ENCODE measurements at regions not wholly inside any gene's neighbourhood (a gene's known extent, or its start where the extent isn't known, plus 50 kb on each side); places are given as distances from the start of the nearest gene placed in this dataset.
A peak's percentile ranks its signal among the peaks of the same experiment; 100 is the strongest.

GRCh38 chr4:23741681-23742191 is 148.1 kb downstream of the PPARGC1A start:
- no peak for DNase-seq (ENCODE audit: low spot score)

- DNase-seq (ENCODE audit: low spot score): no peak
These were observed 152.3 kb downstream of the PPARGC1A start for GRCh38 chr4:23737571-23737970.

DNA sequence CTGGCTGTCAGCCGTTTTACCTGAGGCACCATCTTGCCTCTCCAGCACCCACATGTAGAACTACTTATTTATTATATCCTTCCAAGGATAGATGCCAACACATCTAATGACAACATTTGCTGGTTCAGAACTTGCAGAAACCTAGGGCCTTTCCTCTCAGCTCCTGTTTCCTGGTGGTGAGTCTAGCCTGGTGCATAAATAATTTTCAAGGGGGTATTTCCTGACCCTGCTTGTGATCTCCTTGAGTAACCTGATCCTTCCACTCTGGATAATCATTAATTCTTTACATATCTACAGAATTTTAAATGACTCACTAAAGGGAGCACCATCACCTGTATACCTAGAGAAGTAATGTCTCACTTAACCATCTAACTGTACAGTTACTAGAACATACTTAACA is 153.4 kb downstream of the PPARGC1A start:
- DNase-seq (ENCODE audit: low spot score): no peak

DNA sequence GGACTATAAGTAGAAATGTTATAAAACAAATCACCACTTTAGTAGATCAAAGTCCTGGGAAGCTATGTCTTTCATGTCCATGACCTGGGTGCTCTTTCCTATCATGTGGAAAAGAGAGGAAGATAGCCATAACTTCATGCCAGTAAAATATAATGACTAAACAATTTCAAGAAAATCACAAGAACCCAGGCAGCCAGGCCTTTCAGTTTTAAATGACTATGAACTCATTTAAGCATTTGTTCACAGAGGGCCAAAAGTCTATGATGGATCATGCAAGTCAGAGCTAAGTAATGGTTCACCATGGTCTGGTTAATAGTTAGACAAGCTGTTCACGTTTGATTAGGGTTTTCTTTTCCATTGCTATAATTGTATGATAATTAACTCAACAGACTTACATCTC is 155.8 kb downstream of the PPARGC1A start:
- DNase-seq (ENCODE audit: low spot score): no peak

- no peak for DNase-seq (ENCODE audit: low spot score)
These were observed 156.4 kb downstream of the PPARGC1A start for GRCh38 chr4:23733476-23733875.

DNA sequence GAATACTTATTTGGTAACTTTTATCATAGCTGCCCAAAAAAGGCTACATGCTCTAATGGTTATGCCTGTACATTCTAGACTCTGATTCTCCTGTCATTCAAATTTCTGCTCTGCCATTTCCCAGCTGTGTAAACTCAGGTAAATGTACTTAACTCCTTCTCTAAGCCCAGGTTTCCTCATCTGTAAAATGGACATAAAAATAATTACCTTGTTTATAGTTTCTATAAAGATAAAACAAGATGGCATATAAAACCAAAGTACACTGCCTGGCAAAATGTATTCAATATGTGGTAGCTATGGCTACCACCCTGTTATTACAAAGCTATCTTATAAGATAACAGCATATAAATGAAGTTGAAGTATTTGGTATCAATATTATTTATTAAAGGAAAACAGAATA is 158.8 kb downstream of the PPARGC1A start:
- no peak for DNase-seq (ENCODE audit: low spot score)

GRCh38 chr4:23728971-23729370 is 160.9 kb downstream of the PPARGC1A start:
- no peak for DNase-seq (ENCODE audit: low spot score)

GRCh38 chr4:23728393-23728792 is 161.5 kb downstream of the PPARGC1A start:
- no peak for DNase-seq (ENCODE audit: low spot score)

DNA sequence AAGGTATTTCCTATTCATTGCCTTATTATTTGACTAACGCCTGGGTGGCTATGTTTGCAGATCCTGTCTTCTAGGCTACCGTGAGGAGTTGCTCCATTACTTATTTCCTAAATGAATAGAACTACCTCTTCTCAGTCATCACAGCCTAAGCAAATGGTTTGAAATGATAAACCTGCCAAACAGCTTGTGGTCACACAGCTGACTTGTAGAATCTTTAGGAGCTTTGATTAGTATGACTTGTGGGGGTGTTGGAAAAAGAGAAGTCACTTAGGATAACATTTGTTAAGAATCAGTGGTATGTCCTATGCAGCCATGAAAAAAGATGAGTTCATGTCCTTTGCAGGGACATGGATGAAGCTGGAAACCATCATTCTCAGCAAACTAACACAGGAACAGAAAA is 169.3 kb downstream of the PPARGC1A start:
- no peak for DNase-seq (ENCODE audit: low spot score)

GRCh38 chr4:23718435-23718834 is 171.4 kb downstream of the PPARGC1A start:
- no peak for DNase-seq (ENCODE audit: low spot score)

GRCh38 chr4:23717528-23718248 is 172.2 kb downstream of the PPARGC1A start:
- DNase-seq (ENCODE audit: low spot score): peak; percentile 16

DNA sequence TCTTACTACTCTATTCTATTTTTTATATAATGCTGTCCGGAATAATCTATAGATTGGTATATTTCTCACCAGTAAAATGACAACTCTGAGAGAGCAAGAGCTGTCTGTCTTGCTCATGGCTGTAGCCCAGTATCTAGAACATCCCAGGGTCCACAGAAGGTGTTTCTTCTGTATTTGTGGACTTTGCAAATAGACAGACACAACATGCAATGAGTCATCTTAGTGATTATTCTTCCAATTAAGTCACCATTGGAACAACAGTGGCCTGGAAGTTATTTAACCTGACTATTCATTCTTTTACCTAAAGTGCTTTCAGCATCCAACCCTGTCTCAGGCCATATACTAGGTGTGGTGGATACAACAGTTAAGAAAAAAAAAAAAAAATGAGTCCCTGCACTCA is 179.5 kb downstream of the PPARGC1A start:
- no peak for DNase-seq (ENCODE audit: low spot score)

- DNase-seq (ENCODE audit: low spot score): no peak
These were observed 182.2 kb downstream of the PPARGC1A start for GRCh38 chr4:23707652-23708026.

DNA sequence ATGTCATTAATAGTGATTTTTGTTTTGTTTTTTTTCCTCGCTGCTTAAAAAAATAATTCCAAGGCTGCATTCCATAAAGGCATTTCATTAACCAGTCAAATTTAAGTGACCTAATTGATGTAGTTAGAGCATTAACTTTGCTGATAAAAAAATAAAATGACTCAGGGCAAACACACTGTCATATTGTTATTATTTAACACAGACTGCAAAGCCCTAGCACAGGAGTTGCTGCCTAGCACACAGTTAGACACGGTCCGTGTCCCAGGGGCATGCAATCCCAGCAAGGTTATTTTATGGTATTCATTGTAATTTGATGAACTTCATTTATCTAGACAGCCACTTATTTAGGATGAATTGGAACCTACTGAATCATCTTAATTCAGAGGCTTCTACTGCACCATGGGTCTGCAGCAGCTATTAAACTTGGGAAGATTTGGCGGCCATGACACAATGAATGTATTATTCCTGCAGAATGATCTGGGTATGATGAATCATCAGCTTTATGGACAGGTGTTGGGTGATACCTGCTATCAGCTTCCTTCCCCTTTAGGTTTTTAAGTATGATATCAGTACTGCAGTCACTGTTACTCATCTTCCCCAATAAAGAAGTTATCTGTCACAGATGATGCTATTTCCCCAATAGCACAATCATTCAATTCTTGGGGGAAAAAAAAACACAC is 182.7 kb downstream of the PPARGC1A start:
- no peak for DNase-seq (ENCODE audit: low spot score)

DNA sequence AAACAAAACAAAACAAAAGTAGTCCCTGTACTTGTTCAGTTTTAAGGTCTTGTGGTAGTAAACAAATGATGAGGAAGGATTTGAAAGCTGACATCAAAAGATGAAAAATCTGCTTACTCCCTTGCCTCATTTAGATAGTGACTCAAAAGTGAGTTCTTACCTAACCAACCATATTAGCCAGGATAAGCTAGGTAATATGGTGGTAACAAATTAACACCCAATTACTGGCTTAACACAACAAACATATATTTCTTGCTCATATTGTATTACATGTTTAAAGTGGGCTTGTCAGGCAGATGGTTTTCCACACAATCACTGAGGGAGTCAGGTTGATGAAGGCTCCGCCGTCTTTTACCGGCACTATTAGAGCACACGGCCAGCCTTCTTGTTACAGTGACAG is 189.7 kb downstream of the PPARGC1A start:
- DNase-seq (ENCODE audit: low spot score): no peak

- DNase-seq (ENCODE audit: low spot score): no peak
These were observed 192.1 kb downstream of the PPARGC1A start for GRCh38 chr4:23697722-23698121.

DNA sequence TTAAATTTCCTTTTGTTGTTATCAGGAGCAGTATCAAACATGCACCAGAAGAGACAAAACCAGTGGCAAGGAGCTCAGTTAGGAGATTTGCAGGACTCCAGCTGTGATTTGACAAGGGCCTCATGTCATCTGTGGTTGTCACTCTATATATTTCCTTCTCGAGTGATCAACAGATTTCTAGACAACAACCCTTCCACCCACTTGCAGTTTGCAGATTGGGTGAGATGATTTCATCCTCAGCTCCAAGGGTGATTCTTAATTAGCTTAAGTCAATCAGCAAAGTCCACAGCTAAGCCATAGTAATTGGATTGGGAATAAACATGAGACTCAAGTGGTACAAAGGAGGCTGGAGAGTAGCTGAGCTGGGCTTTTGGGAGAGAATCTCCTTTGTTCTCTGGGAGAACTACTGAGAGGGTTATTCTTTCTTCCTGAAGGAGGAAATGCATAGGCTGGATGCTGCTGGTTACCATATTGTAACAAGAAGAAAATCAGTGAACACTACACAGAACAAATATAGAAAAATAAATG is 192.8 kb downstream of the PPARGC1A start:
- DNase-seq (ENCODE audit: low spot score): peak; percentile 3

GRCh38 chr4:23686169-23686897 is 203.5 kb downstream of the PPARGC1A start:
- DNase-seq (ENCODE audit: low spot score): no peak

DNA sequence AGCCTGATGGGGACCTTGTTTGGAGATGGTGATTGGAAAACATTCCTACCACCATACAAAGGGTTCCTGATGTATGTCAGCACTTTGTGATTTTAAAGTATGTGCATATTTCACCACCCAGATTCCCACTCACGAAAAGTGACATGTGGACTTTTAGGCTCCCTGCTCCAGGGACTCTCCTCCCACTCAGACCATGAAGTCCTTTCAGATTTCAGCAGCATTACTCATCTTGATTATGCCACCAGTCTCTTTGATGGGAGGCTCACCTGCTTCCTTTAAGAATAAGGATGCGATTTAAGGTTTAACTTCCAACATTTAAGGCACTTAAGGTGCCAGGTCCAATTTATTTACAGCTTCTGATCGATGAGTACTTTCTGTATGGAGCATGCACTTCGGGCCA is 204.4 kb downstream of the PPARGC1A start:
- no peak for DNase-seq (ENCODE audit: low spot score)

DNA sequence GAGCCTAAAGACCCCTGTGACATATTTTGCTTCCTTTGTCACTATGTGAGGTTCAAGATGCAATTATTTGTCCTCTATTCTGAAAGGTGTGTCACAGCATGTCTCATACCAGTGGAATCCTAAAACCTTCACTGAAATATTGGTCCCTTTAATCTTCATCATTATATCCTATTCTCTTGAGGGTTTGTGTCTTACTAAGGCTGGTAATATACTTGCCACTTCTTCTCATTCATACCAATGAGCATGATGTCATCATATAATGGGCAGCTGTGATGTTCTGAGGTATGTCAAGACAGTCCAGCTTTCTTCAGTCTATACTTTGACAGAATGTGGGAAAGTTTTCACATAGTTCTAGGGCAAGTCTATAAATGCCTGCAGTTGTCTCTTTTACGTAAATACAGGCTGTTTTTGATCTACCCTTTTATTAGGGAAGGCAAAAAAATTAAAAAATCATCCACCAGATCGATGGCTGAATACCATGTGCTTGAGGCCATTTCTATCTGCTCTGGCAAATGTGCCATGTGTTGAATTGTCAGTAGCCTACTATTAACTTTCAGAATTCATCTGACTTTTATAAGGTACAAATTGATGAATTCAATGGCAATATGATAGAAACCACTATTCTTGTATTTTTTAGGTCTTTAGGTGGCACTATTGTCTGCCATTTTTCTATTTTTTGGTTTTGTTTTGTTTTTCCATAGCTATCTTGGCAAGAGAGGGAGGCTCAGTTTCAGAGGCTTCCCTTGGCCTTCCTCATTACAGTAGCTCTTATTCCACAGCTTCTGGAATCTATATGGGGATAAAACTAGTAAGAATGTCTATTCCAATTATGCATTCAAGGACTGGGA is 209.0 kb downstream of the PPARGC1A start:
- no peak for DNase-seq (ENCODE audit: low spot score)

GRCh38 chr4:23674694-23675093 is 215.2 kb downstream of the PPARGC1A start:
- DNase-seq (ENCODE audit: low spot score): no peak

All from SK-N-DZ (cell line).